Effector memory CD4-positive, alpha-beta T cell (primary cell): ENCODE measurements at regions not wholly inside any gene's neighbourhood (a gene's known extent, or its start where the extent isn't known, plus 50 kb on each side); places are given as distances from the start of the nearest gene placed in this dataset.

Source experiments
- DNase-seq, 3 donors: peaks; one replicate each; pipeline ENCODE4 v3.0.0-alpha.2; 2020
- H3K27ac ChIP-seq: 2 replicates; pipeline ENCODE4 v1.7.0; 2013; ENCODE audit warnings: mild to moderate bottlenecking, low read length, moderate library complexity; ENCODE audit not compliant: insufficient read depth, poor library complexity, severe bottlenecking
- H3K27me3 ChIP-seq: replicated peaks from 2 replicates; pipeline ENCODE4 v1.7.0; 2013; ENCODE audit warnings: mild to moderate bottlenecking, low read length; ENCODE audit not compliant: insufficient read depth, control insufficient read depth, poor library complexity, severe bottlenecking
- H3K36me3 ChIP-seq: 2 replicates; pipeline ENCODE4 v1.7.0; 2013; ENCODE audit warnings: mild to moderate bottlenecking, low read length, moderate library complexity; ENCODE audit not compliant: control insufficient read depth, insufficient read depth
- H3K4me1 ChIP-seq: 2 replicates; pipeline ENCODE4 v1.7.0; 2013; ENCODE audit warnings: low read length, mild to moderate bottlenecking; ENCODE audit not compliant: control insufficient read depth, insufficient read depth, poor library complexity, severe bottlenecking
- H3K4me3 ChIP-seq: 2 replicates; pipeline ENCODE4 v1.7.0; 2013; ENCODE audit warnings: low read length, low read depth, mild to moderate bottlenecking; ENCODE audit not compliant: insufficient read depth, poor library complexity, severe bottlenecking
- H3K9me3 ChIP-seq: 2 replicates; pipeline ENCODE4 v1.7.0; 2013; ENCODE audit warnings: mild to moderate bottlenecking, low read length, moderate library complexity; ENCODE audit not compliant: control insufficient read depth

- no peak for DNase-seq
These were observed 53.6 kb upstream of the ANTXRL start for GRCh38 chr10:46233181-46233580.

DNA sequence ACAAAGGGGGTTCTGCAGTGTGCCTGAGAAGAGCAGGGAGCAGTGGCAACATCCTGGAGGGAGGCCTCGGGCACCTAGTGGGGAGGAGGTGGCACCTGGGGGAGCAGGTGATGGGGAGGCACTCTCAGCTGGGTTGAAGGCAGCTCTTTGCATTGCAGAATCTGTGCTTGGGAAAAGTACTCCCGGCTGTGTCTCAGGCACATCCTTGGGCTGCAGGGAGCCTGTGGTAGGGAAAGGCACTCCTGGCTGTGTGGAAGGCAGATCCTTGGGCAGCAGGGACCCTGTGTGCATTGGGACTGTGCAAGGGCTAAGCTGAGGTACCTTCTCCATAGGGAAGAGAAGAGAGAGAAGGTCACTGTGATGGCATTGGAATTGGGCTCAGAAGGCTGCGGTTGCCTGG, 52.8 kb upstream of the ANTXRL start:
- no peak overlapping the region for H3K4me3 ChIP-seq
- H3K27ac ChIP-seq, result no peak overlapping the region
- no peaks in the 10 kb centered on the region for H3K9me3 ChIP-seq
- H3K27me3 ChIP-seq, result no peaks in the 10 kb centered on the region
- H3K36me3 ChIP-seq, result peaks cover 9% of the 10 kb centered on the region
- DNase-seq, result no peak
- H3K4me1 ChIP-seq, result no peaks in the 10 kb centered on the region

More at GRCh38 chr10:46233181-46233580, 53.6 kb upstream of the ANTXRL start:
- H3K27me3 ChIP-seq, result no peaks in the 10 kb centered on the region
- H3K4me1 ChIP-seq, result no peaks in the 10 kb centered on the region
- H3K27ac ChIP-seq, result no peak overlapping the region
- no peaks in the 10 kb centered on the region for H3K9me3 ChIP-seq
- no peak overlapping the region for H3K4me3 ChIP-seq
- peaks cover 9% of the 10 kb centered on the region for H3K36me3 ChIP-seq

- DNase-seq, result no peak
- Histone ChIP-seq H3K9me3 (no peaks in the 10 kb centered on the region), H3K4me3 (no peak overlapping the region), H3K27me3 (no peaks in the 10 kb centered on the region), H3K4me1 (no peaks in the 10 kb centered on the region), H3K36me3 (peaks cover 9% of the 10 kb centered on the region), H3K27ac (no peak overlapping the region)
These were observed 52.3 kb upstream of the ANTXRL start for GRCh38 chr10:46234431-46235060.

GRCh38 chr10:46235705-46236545, 50.9 kb upstream of the ANTXRL start:
- no peak for DNase-seq
- H3K9me3 ChIP-seq, result no peaks in the 10 kb centered on the region
- H3K36me3 ChIP-seq, result peaks cover 9% of the 10 kb centered on the region
- no peak overlapping the region for H3K4me3 ChIP-seq
- no peaks in the 10 kb centered on the region for H3K4me1 ChIP-seq
- H3K27me3 ChIP-seq, result no peaks in the 10 kb centered on the region
- no peak overlapping the region for H3K27ac ChIP-seq

DNA sequence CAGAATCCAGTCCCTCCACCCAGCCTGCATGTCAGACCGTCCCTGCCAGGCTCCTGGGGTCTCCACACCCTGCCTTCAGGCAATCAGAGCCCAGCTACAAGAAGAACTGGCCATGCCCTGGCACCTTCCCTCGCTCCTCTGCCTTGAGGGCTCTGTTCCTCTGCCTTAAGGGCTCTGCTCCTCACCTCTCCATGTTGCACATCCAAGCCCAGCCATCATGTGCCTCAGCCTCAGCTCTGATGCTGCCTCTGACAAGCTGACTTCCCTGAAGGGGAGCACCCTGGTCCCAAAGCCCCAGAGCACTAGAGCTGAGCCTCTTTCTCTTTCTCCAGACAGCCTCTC, 50.3 kb upstream of the ANTXRL start:
- H3K4me3 ChIP-seq, result no peak overlapping the region
- peaks cover 9% of the 10 kb centered on the region for H3K36me3 ChIP-seq
- H3K27me3 ChIP-seq, result no peaks in the 10 kb centered on the region
- no peaks in the 10 kb centered on the region for H3K9me3 ChIP-seq
- no peak overlapping the region for H3K27ac ChIP-seq
- no peaks in the 10 kb centered on the region for H3K4me1 ChIP-seq
- no peak for DNase-seq

DNA sequence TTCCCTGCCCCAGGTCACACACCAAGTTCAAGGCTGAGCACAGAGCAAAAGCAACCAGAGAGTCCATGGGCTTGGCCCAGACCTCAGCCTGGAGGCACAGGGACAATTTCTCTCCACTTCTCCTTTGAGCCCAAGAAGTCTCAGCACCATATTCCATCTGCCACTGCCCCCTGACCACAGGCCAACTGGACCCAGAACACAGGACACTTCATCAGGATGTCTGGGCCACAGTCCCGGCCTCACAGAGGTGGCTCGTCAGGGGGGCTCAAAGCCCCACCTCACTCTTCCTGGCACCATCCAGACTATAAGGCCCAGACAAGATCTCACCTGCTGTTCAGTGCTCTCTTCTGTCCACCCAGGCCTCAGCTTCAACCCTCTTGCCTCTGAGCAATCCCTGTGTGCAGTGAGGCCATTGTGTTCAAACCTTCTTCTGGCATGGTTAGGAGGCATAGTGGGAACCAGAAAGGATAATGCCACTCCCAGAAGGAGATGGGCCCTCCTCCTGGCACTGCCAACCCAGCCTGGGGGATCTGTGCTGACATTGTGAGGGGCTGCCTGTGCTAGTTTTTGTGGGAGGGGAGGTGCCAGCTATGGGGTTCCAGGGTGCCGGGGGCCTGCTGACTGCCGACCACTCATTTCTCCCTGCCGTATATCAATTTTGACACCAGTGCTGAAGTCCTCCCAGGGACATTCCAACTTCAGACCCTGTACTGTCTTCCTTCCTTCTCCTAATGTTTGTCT, 49.7 kb upstream of the ANTXRL start:
- Histone ChIP-seq H3K36me3 (peaks cover 9% of the 10 kb centered on the region), H3K27me3 (no peaks in the 10 kb centered on the region), H3K4me1 (no peaks in the 10 kb centered on the region), H3K27ac (no peak overlapping the region), H3K9me3 (no peaks in the 10 kb centered on the region), H3K4me3 (no peak overlapping the region)
- no peak for DNase-seq
